ENCODE measurements at regions not wholly inside any gene's neighbourhood (a gene's known extent, or its start where the extent isn't known, plus 50 kb on each side); places are given as distances from the start of the nearest gene placed in this dataset.
"Not testable (repeated sequence)": the region's sequence is repeated elsewhere in the genome, so short reads cannot be mapped to it uniquely, and the experiment has no call there.

- DNase-seq = no peak
Observed at GRCh38 chr2:198280145-198280544, 475.8 kb downstream of the PLCL1 start.

DNA sequence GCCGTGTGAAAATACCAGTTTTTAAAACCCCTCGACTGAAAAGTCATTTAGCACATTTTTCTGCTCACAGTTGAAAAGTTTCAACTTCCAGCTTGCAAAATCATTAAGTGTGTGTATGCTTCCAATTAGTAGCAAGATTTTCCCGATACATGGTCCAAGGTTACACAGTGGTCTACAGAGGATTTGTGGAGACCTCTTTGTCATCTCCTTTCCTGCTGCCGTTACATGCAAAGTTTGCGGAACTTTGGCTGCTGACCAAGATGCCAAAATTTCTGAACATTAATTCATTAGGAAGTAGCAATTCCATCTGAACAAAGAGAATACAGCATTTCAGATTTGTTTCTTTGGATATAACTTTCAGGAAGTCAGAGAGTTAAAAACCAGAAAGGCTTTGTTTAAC, 474.6 kb downstream of the PLCL1 start:
- DNase-seq = no peak

DNA sequence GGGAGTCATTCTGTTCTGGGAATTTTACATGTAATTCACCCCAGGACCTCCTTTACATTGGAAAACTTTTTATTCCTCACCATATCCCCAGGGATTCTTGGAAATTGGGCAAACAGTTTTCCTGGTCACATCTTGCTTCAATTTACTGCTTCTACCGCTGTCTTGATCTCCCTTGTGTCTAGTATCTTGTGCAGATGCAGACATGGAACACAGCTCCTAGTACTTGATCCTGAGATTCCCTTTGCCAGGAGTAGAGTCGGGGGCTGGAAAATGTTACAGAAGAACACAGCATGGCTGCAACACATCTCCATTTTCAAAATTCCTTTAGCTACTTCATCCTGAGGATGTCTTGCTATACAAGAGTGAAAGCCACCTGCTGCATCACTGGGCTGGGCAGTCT, 472.8 kb downstream of the PLCL1 start:
- no peak for DNase-seq

DNA sequence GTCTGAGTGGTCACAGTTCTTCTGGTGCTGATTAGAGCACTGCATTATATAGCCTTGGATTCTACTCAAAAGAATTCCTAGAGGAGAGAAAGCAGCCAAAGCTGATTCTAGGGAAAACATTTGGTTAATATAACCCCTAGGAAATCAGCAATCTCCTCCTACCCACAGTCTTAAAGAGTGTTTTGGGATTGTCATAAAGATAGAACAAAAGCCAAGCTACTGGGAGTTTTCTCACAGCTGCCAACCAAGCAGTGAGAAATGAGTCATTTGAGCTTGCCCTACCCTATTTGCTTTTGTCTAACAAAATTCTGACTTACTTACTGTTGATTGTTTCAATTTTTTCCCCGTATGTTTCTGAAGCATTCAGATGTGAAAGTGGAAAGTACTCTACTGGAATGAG, 469.3 kb downstream of the PLCL1 start:
- DNase-seq = no peak

DNA sequence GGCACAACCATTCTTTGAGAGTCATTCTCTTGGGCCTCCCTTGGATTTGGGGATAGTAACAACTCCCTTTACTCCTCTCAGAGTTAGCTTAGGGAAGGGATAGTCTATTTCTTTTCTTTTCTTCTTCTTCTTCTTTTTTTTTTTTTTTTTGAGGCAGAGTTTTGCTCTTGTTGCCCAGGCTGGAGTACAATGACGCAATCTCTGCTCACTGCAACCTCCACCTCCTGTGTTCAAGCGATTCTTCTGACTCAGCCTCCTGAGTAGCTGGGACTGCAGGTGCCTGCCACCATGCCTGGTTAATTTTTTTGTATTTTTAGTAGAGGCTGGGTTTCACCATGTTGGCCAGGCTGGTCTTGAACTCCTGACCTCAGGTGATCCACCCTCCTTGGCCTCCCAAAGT, 465.8 kb downstream of the PLCL1 start:
- DNase-seq = not testable (repeated sequence)

DNA sequence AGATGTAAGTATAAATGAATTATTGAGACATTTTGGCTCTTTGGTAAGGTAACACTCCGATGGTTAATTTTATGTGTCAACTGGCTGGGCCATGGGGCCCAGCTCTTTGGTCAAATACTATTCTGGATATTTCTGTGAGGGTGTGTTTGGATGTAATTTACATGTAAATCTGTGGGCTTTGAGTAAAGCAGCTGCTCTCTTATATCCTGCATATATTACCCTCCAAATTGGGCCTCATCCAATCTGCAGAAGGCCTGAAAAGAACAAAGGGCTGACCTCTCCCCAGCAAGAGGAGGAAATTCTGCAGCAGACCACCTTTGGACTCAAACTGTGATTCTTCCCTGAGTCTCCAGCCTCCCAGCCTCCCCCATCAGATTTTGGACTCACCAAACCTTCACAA, 464.1 kb downstream of the PLCL1 start:
- no peak for DNase-seq

DNA sequence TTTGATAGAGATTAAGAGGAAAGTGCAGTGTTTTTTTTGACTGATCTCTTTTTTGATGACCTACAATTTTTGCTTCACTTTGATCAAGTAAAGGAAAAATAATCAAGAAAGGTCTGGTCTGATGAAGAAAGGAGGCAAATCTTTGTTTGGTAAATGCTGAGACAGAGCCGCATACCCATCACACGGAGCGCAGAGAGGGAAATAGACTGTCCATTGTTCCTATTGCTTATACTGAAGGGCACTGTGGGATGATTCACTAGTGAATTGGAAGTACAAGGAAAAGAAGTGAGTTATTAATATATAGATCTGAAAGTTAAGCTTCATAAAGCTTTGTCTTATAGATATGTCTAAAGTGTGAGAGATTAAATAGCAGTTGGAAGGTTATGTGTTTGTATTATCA, 455.1 kb downstream of the PLCL1 start:
- no peak for DNase-seq

DNA sequence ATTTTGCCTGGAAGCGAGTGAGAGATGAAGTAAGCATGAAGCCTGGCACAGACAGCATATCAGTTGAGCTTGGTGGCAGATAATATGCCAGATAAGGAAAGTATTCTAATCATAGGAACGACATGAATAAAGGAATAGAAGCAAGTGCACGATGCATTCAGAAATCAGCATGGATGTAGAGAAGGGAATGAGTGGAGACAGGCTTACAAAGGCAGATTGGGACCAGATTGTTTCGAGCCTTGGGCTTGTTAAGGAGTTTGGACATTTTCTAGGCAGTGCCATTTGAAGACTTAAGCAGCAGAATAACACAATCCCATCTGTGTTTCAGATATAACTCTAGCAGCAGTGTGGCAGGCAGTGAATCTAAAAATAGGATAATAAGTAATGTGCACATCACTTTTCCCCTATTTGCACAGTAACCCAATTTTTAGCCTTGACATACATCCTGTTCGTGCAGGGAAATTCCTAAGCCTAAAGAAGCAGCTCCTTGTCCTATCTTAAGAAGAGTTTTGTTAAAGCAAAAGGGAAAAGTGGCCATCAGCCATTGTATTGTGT, 450.2 kb downstream of the PLCL1 start:
- no peak for DNase-seq

DNA sequence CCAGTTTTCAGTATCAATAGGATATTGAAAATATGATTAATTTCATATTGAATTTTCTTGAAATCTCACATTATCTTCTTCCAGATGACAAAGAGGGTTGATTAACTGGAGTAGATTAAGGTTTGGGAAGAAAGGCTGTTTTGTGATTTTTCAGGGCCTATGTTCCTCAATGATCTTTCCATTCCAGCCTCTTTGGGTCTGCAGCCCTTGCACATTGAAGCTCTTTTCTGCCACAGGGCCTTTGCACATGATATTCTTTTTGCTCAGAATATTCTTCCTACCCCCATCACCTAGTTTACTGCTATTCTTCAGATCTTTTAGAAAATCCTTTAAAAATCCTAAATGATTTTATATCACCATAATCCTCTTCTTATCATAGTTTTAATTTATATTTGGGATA, 449.6 kb downstream of the PLCL1 start:
- DNase-seq = no peak

- DNase-seq = no peak
Observed at GRCh38 chr2:198252472-198252871, 448.1 kb downstream of the PLCL1 start.

GRCh38 chr2:198242093-198242492, 437.7 kb downstream of the PLCL1 start:
- no peak for DNase-seq

DNA sequence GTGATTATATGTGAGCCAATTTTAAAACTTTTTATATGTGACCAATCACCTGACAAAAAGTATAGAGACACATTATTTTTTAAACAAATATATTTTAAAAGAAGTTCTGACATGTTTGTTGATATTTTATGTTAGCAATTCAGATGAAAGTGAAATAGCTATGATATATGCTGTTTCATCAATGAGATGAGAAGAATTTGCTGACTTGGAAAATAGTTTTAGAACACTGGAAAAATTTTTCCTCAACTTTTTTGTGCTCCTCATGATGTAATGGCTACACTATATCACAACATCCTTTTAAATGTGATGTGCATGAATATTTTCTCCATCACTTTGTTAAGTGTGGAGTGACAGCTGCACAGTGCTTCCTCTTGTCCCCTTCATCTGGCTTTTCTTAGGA, 434.0 kb downstream of the PLCL1 start:
- no peak for DNase-seq

DNA sequence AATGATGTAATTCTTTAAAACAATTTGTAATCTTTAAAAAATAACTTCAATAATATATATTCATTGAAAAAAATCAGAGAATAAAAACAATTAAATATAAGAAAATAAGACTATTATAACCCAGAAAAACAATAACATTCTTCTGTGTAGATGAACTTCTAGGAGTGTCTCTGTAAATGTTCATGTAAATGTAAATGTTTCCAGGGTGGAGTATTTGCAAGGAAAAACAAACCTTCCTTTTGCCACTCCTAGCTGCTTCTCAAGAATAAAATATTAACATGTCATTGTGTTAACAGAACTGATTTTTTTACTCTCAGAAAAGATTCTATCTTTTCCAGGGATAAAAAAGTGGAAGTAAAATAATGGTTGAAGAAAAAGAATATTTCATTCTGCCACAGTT, 431.9 kb downstream of the PLCL1 start:
- DNase-seq = no peak

GRCh38 chr2:198232281-198232680, 427.9 kb downstream of the PLCL1 start:
- no peak for DNase-seq

GRCh38 chr2:198231562-198231961, 427.2 kb downstream of the PLCL1 start:
- DNase-seq = no peak

GRCh38 chr2:198220763-198221610, 416.6 kb downstream of the PLCL1 start:
- DNase-seq = no peak

DNA sequence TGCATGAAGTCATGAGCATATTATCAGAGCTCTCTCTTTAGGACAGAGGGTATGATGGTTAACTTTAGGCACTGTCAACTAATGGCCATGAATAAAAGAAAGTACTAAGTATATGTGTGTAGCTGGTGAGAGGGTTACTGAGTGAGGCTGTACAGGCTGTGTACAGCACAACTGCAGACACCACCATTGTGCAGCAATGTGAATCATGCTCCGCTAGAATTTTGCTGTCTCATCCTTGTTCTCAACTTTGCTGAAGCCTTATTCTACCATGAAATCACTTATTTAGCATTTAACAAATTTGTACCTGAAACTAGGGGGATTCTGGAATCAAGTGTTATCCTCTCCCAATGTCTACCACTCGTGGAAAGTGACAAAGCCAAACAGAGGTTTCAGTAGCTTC, 414.9 kb downstream of the PLCL1 start:
- no peak for DNase-seq

GRCh38 chr2:198214114-198214596, 409.8 kb downstream of the PLCL1 start:
- DNase-seq = no peak

DNA sequence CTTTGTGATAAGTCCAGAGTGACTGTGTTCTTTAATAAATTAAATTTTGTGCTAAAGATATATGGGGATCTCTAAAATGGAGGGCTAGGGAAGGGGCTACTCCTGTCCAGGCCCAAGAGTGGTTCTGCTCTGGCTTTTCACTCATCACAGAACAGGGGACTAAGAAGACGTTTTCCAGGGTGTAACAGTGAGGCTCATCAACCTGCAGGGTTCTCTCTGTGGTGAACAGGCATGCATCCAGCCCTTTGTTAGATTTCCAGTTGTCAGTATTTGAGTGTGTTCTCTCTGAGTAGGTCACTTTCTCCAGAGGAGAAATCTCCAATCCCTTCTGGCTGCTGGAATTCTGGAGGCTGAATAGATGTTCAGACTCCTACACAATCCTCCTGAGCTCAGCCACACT, 408.9 kb downstream of the PLCL1 start:
- DNase-seq = no peak

- DNase-seq = no peak
Observed at GRCh38 chr2:198211706-198212105, 407.3 kb downstream of the PLCL1 start.

GRCh38 chr2:198203336-198204069, 399.1 kb downstream of the PLCL1 start:
- no peak for DNase-seq
